Anterior cingulate cortex (tissue), 58 donors: ENCODE measurements at regions not wholly inside any gene's neighbourhood (a gene's known extent, or its start where the extent isn't known, plus 50 kb on each side); places are given as distances from the start of the nearest gene placed in this dataset.
"Not testable (repeated sequence)": the region's sequence is repeated elsewhere in the genome, so short reads cannot be mapped to it uniquely, and the experiment has no call there.

ENCODE experiments used
- DNase-seq, 58 donors: peaks; one replicate each; lab custom pipeline; 2025; lab: John Stamatoyannopoulos, UW

DNA sequence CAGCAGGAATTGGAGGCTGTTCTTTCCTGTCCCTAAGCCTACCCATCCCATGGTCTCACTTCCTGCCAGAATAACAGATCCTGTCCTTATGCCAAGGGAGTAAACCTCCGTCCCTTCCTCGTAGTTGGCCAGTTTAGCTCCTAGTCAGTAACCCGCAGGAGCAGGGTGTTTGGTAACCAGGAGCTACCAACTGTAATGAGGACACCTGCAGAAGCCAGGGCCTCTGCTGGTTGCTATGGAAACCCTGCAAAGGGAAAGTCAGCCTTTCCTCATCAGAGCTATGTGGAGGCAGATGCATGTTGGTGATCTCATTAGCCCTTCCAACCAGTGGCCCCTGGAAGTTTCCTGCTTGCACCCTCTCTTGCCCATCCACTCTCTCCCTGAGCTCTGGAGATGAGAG, 368.2 kb upstream of the SULF2 start:
- peak in 33 of 58 donors; percentile 6 to 75 (median 24) for DNase-seq

DNA sequence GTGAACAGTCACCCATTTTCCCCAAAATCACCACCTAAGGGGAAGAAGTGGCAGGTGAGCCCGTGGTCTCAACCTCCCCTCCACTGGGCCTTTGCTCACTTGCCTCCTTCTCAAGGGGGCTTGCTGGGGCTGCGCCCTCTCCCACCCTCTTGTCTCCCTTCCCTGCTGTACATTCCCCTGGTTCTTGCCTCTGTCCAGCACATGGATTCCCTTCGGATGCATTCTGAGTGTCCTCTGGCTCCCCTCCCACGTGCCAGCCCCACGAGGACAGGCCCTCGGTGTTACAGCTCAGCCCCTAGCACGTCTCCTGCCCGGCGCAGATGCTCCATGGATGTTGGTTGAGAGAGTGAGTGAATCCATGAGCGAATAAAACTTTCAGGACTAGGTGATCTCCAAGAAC, 367.8 kb upstream of the SULF2 start:
- DNase-seq = no peak

DNA sequence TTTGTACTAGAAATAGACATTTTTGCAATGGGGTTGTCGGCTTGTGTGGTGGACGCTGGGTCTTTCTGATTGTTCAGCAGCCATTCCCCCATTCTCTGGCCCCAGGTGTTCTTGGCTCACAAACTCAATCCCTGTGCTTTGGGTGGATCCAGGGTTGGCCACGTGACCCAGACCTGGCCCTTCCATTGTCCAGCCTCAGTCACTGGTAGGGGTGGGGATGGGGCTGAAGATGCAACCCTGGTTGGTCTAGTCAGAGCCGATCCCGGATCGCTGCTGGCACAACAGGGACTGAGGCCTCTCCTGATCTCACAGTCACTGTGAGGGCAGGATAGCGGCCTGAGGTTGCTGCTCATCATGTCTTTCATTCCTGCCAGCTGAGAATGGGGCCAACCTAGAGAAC, 365.3 kb upstream of the SULF2 start:
- DNase-seq = no peak

DNA sequence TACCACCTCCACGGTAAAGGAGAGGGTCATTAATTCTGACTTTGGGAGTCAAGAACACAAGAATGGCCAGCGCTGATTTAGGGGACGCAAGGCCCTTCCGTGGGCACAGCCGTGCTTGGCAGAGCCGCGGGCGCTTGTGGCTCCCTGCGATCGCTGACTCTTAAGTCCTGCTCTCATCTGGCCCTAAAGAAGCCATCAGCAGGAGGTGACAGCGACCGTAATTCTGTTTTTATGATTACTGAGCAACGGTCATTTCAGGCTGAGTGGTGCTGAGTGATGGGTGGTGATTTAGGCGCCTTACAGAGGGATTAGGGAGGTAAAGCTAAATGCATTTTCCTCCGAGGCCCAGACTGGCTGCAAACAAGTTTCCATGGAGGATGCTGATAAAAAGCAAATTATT, 364.6 kb upstream of the SULF2 start:
- DNase-seq = no peak

DNA sequence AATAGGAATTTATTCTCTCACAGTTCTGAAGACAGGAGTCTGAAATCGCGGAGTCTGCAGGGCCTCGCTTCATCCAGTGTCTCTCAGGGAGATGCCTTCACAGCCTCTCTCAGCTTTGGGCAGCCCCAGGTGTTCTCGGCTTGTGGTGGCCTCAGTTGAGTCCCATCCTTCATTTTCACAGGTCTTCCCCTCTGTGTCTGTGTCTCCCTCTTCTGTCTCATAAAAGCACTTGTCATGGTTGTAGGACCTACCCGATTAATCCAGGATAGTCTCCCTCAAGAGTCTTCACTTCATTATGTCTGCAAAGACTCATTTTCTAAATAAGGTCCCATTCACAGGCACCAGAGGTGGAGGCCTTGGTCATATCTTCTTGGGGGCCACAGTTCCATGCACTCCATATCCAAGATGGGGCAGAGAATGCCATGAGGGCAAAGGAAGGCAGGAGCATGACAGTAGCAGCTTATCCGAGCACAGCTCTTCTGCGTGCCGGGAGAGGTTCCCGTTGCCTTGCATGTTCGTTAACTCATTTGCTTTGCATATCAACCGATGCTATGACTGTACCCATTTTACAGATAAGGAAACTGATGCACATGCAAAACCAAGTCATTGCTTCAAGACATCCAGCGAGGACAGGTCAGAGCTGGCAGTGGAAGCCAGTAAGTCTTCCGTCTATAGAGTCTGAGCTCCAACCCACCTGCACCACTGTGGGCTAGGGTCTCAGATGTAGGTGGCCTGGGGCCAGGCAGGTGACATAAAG, 363.8 kb upstream of the SULF2 start:
- DNase-seq = no peak

DNA sequence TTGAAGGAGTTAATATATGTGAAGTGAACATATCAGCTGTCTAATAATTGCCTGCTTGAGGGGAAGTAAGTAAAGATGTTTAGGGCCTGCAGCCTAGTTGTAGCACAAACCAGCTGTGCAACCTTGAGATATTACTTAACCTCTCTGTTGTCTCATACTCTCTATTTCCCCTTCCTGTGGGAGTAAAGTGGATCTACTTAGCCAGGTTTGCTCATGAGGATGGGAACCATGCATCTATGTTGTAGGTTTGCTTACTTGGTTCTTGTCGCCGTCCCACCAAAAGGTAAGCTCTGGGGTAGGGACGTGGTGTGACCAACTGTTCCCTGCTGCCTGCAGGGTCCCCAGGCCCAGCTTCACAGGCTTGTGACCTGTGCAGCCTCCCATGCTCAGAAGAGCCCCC, 362.7 kb upstream of the SULF2 start:
- no peak for DNase-seq

DNA sequence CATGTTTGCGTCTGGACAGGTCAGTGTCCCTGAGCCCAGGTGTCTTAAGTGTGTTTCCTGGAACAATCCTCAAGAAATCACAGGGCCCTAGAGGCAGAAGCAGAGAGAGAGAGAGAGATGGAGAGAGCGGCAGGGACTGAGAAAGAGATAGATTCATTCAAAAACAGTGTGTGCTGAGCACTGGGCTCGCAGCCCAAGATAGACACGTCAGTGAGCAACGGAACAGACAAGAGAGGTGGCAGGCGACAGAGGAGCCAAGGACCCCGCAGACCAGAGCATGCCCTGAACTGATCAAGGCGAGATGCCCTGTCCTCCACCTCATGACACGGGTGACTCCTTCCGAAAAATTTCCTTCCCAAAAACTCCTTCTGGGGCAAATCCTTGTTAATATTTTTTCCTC, 362.0 kb upstream of the SULF2 start:
- no peak for DNase-seq

DNA sequence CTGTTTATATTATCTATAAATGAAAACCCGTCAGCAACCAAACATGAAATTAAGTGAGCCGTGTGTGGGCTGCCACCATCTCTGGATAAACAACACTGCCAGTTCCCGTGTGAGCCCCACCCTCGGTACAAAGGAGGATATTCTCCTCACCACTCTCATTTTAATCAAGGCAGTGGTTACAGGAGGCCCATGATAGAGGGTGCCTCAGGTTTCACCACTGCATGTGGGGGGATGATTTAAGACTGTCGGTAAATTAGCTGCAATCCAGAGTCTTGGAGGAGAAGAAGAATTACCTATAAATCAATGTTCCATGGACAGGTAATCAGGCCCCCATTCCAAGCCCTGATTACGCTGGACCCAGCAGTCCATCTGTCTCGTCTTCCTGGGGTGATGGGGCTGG, 361.6 kb upstream of the SULF2 start:
- DNase-seq = no peak

DNA sequence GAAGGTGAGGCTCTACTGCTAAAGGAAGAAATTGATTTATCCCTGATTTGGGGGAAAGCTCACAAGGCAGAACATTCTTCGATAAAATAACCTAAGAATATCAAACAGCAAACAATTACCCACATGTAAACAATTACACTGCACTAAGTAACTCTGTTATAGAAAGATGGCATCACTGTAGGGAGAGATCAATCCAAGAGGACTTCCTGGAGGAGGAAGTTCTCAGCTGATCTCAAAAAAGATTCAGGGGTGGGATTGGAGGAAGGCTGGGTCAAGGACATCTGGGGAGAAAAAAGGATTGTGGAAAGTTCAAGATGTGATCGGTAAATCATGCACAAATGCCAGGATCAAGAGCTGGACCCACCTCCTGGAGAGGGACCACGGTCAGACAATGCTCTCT, 361.0 kb upstream of the SULF2 start:
- DNase-seq = no peak

DNA sequence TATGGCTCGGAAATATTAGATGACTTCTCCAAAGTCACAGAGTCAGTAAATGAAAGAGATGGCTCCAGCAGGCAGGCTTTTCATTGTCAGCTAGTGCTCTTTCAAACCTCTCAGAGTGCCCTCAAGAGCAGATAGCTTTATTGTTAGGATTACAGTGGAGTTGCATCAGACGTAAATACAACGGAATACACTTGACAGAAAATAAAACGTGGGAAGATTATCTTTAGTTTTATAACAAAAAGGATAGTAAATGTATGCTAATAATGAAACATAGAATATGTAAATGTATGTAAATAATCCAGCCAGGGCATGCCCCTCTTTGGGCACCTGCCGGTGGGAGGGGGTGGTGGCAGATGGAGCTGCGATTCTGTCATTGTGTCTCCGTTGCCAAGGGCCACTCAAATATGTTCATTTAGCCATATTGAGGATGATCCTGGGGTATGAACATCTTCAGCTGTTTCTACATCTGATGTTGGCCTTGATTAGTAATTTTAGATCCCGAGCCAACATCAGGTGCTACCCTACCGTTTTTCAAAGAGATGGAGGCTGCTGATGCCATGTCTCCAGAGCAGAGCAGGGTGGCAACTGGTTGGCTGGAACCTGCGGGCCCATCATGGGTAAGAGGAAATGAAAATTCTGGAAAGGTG, 358.3 kb upstream of the SULF2 start:
- DNase-seq = no peak

DNA sequence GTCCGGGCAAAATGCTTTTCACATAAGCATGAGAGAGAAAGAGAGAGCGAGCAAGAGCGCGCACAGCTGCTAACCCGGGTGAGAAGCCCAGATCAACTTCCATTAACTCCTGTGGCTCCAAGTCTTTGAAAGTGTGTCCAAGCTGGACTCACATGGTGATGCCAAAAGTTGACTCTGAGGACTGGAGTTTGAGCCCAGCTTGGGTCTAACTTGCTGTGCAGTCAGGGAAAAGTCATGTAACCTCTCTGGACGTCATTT, 357.2 kb upstream of the SULF2 start:
- no peak for DNase-seq

DNA sequence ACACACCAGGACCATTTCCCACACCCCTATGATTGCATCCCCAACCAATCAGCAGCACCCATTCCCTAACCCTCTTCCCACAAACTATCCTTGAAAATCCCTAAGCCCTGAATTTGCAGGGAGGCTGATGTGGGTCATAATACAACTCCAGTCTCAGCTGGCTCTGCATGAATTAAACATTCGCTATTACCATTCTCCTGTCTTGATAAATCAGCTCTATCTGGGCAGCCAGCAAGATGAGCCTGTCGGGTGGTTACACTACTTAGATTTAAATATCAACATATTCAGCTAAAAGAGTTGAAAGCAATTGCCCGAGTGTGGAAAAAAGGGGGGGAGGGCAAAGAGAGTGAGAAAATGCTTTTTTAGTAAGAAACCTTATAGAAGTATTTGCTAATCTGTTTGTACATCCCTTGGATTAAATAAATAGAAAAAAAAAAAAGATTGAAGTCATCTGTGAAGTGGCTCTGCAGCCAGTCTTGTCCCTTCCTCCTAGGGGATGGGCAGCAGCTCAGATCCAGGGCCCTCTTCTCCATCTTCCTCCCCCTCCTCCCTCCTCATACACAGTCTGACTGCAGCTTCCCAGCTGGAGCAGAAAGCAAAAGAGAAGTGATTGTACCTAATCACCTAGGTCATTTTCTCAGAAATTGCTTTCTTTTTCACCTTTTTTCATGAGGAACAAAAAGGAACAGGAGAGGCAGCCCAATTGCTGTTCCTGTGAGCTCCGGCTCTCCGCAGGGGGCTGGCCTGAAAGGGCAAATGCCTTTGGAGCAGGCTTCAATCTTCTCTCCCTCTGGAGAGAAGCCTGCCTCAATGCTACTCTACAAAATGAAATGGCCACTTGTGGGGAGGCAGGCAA, 356.6 kb upstream of the SULF2 start:
- no peak for DNase-seq

DNA sequence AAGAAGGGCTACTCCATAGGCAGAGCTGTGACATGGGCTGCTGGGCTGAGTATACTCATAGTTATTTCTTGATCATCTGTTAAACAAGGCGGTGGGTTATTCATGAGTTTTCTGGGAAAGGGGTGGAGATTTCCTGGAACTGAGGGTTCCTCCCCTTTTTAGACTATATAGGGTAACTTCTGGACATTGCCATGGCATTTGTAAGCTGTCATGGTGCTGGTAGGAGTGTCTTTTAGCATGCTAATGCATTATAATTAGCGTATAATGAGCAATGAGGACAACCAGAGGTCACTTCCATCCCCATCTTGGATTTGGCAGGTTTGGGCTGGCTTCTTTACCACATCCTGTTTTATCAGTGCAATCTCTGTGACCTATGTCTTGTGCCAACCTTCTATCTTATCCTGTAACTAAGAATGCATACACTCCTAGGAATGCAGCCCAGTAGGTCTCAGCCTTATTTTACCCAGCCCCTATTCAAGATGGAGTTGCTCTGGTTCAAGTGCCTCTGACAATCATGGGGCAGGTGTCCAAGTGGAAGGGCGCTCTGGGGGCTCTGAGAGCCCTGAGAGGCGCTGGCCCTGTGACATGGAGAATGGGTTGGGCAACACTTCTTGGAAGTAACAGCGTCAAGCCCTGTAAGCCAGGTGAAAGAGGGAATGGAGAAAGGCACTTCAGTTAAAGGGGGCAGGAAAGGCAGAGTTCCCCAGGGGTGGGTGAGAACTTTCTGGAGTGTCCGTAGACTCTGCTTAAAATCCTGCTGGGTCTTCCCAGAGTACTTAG, 354.2 kb upstream of the SULF2 start:
- no peak for DNase-seq

DNA sequence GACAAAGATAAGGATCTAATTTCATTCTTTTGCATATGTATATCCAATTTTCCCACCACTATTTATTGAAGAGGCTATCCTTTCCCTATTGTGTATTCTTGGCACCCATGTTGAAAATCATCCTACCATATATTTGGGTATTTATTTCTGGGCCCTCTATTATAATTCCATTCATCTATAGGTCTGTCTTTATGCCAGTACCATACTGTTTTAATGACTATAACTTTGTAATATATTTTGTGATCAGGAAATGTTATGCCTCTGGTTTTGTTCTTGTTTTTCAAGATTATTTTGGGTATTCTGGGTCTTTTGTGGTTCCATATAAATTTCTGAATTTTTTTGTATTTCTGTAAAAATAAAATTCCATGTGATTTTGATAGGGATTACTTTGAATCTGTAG, 347.6 kb upstream of the SULF2 start:
- DNase-seq = no peak

DNA sequence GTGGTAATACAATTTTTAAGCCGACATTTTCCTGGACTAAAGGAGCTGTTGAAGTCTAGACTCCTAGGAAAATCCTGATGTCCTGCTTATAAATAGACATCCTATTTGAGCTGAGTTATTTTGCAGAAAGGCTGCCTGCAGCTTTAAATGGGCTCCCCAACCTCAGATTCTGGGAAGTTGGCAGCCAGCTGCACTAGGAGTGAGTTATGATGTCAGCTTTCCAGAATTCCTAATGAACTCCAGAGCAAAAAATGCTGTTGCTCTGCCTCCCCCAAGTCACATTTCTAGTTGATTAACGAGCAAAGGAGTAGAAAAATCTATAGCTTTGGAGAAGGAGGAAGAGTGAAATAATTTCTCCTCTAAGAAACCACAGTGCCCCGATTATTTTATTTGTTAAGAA, 346.3 kb upstream of the SULF2 start:
- DNase-seq = no peak

DNA sequence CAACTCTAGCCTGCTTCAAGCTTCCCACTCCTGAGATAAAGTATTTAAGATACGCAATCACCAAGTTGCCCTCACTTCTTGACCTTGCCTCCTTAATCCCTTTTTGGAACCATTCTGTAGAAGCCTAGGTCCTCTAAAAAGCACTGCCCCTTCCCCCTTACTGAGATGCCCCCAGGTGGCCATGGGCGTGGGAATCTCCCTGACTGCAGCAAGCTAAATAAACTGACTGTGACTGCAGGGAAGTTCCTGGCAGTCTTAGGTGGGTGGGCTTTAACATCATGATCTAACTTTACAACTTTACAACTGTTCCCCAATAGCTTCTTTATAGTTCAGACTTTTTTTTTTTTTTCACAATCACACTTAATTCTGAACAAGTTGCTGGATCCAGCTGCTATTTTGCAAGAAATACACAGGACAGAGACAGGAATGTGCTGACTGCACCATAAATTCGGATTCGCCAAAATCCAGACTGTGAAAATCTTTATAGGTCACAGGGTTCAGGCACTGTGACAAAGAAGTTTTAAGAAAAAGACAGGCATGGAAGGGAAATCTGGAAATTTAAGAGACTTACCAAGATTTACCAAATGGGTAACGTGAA, 344.2 kb upstream of the SULF2 start:
- DNase-seq = no peak

DNA sequence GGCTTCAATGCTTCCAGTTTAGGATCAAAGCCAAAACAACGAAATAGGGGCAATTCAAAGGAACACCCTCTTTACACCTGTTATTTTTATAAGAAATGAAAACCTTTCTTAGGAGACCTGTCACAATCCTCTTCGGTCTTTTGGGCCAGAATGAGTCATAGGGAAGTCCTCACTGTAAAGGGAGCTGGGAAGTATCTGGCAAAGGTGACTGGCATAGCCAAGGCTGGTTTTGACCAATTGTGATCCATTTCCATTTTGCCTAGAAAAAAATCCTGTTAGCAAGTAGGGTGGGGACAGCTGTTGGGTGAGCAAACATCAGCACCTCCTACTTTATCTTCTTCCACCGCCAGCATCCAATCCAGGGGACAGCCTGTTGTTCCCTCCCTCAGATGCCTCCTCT, 343.2 kb upstream of the SULF2 start:
- no peak for DNase-seq

DNA sequence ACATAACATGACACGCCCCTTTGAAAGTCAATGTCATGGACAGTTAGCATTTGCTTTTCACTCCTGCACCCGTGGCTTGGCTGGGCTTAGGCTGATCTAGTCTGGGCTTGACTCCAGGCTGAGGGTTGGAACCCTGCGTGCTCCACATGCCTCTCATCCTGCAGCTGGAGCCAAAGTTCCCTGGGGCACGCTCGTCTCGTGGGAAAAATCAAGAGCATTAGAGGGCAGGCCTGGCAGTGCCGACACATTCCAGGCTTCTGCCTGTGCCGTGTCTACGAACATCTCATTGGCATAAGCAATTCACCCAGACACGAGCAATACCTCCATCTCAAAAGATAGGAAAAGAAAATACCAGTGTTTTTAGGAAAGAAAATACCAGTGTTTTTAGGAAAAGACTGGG, 342.7 kb upstream of the SULF2 start:
- DNase-seq = not testable (repeated sequence)

DNA sequence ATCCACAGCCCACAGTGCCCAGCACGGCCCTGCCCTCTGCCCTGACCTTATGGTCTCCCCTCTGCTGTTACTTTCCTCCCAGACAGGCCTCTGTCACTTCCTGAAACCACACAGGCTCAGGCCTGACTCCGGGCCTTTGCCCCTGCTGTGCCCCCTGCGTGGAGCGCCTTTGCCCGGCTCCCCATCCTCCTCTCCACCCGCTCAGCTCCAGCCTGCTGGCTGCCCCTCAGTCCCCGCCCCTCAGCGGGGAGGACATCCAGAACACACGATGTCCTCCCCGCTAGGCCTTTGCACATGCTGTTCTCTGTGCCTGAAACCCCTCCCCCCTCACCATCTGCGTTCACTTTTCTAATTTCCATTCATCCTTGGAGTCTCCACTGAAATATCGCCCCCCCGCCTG, 341.9 kb upstream of the SULF2 start:
- DNase-seq = not testable (repeated sequence)

DNA sequence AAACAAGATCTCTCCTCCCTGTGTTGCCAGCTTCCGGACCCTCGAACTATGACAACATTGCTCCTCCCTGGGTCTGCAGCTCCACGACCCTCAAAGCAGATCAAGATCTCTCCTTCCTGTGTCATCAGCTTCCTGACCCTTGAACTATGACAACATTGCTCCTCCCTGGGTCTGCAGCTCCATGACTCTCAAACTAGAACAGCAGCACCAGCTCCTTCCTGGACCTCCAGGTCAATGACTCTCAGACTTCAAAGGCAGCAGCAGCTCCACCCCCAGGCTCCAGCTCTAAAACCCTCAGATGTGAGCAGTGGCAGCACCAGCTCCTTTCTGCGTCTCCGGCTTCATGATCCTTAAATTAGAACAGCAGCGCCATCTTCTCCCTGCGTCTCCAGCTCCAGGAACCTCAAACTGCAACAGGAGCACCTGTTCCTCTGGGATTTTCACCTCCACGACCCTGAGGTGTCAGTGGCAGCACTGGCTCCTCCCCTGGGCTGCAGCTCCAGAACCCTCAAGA, 341.0 kb upstream of the SULF2 start:
- DNase-seq = no peak
